ENCODE measurements at regions not wholly inside any gene's neighbourhood (a gene's known extent, or its start where the extent isn't known, plus 50 kb on each side); places are given as distances from the start of the nearest gene placed in this dataset.
"Not testable (repeated sequence)": the region's sequence is repeated elsewhere in the genome, so short reads cannot be mapped to it uniquely, and the experiment has no call there.

DNA sequence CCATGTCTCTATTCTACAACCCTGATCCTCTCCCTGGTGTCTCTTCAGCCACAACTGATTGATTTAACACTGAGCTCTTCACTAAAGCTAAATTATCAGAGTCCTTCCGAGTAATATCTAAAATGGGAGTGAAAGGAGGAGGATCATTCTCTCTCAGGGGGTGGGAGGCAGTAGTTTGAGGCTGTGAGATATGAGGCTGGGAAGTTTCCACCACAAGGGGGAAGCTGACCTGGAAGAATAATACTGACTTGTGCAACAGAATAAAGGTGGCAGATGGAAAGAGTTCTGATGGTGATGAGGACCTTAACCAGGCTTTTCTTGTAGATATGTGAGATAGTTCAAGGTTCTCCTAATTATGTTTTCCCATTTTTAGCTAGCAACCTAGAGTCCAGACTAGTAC lies 241.6 kb upstream of the VKORC1L1 start:
- DNase-seq, result not testable (repeated sequence)

DNA sequence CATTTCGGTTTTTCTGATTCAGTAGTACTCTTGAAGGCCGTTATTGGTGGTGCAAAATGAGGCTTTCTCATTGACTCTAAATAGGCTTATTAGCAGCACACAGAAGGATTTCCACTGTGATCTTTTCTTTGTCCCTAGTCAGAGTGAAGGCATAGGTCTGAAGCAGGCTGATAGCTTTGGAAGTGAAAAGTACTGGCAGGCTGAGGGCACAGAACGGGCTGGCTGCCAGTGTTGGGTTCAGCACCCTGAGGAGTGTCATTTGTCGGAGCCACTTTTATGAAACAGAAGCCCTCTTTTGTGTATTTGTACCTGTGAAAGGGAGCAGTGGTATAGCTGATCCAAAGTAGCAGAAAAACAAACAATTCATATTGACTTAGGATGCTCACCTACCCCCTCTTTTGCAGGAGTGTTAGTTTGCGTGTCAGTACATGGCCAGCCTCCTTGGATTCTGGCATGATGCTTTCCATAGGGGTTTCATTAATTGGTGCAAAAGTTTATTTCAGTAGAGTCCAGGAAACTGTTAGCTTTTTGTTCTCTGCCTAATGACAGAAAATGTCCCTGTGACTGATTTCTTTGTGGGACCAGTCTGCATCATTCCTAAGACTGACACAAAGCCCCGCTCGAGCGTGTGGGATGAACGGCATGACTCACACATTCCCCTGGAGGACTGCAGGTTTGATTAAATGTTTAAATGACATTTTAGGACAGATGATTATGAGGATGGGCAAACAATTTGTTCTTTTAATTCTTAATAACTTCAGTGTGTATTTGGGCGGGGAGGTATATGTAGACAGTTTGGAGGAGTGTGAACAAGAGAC lies 239.1 kb upstream of the VKORC1L1 start:
- DNase-seq, result not testable (repeated sequence)

DNA sequence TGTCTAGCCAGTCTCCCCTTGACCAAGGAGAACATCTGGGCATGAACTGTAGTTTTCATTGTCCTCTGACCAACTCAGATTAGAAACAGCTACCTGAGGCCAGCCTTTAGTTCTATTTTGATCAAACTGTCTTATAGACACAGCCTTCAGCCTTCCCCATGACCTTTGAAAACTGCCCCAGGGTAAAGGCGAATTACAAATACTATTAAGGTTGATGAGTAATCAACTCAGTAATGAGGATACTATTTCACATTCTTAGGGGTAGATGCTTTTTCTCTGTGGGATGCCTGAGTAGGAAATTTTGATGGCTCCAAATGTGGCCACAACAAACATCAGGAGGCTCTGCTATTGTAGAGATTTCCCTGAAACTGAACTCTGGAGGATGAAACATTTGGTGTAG lies 234.0 kb upstream of the VKORC1L1 start:
- not testable (repeated sequence) for DNase-seq

DNA sequence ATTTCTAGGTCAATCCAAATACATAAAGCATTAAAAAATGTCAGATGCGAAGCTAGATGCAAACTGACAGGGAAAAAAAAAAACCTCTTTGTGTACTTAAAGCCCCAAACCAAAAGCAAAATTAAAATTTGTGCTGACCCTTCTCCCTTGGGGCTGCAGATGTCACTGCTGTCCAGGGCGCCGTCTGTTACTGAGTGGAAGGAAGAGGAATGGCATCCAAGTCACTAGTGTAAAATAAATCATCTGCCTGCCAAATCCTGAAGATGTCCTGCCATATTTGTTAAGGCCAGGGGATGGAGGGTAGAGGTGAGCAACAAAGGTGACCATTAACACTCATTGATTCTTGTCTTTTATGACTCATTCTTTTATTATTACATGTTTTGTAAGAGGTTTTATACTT lies 233.2 kb upstream of the VKORC1L1 start:
- not testable (repeated sequence) for DNase-seq

DNA sequence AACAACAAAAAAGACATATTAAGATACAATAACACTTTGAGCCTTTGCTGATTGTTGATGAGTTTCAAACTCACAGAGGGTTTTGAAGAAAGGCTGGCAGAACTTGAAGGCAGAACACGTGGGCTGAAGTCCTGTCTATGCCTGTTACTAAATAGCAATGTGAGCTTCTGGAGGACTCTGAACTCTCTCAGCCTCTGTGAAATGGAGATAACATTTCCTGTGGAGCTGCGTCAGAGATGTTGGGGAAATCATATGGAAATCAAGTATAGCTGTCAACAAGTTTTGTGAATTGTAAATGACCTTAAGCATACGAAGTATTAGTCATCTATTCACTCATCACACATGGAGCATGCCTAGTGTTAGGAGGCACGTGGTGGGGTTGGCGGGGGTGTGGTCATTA lies 229.4 kb upstream of the VKORC1L1 start:
- DNase-seq, result not testable (repeated sequence)

DNA sequence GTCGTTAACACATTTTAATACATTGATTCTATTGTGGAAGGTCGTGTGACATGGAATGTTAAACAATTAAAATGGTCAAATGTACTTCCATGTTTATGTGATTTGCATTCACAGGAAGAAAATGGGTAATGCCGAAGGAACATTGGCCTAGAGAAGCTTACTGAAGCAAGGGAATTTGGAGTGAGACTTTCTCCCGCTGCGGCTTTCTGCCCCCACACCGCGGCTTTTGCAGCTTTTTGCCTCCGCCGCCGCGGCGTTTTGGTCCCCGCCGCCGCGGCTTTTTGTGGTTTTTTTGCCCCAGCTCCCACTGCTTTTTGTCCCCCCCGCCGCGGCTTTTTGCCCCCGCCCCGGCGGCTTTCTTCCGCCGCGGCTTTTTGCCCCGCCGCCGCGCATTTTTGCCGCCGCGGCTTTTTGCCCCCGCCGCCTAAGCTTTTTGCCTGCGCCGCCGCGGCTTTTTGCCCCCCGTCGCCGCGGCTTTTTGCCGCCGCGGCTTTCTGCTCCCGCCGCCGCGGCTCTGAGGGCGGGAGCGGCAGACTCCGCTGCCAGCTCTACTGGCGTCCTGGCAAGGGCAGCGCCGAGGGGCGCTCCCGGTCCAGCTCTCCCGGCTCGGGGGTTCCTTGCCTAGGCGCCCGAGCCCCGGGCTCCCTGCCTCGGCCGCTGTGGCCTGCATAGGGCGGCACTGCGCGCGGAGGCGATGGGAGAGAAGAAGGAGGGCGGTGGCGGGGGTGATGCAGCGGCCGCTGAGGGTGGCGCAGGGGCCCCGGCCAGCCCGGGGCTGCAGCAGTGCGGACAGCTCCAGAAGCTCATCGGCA lies 225.5 kb upstream of the VKORC1L1 start:
- DNase-seq, result not testable (repeated sequence)

DNA sequence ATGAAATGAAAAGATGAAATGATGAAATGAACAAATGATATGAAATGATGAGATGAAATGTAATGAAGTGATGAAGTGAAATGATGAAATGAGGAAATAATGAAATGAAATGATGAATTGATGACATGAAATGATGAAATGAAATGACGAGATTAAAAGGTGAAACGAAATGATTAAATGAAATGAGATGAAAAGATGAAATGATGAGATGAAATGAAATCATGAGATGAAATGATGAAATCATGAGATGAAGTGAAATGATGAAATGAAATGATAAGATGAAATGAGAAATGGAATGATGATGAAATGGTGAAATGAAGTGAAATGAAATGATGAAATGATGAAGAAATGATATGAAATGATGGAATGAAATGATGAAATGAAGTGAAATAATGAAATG lies 221.7 kb upstream of the VKORC1L1 start:
- DNase-seq, result not testable (repeated sequence)

DNA sequence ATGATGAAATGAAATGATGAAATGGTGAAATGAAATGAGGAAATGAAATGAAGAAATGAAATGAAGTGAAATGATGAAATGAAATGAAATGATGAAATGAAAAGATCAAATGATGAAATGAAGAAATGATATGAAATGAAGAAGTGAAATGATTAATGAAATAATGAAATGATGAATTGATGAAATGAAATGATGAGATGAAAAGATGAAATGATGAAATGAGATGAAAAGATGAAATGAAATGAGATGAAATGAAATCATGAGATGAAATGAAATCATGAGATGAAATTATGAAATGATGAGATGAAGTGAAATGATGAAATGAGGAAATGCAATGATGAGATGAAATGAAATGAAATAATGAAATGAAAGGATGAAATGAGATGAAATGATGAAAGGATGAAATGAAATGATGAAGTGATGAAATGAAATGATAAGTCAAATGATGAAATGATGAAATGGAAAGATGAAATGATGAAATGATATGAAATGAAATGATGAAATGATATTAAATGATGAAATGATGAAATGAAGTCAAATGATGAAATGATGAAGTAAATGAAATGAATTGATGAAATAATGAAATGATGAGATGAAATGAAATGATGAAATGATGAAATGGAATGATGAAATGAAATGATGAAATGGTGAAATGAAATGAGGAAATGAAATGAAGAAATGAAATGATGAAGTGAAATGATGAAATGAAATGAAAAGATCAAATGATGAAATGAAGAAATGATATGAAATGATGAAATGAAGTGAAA lies 220.9 kb upstream of the VKORC1L1 start:
- not testable (repeated sequence) for DNase-seq

DNA sequence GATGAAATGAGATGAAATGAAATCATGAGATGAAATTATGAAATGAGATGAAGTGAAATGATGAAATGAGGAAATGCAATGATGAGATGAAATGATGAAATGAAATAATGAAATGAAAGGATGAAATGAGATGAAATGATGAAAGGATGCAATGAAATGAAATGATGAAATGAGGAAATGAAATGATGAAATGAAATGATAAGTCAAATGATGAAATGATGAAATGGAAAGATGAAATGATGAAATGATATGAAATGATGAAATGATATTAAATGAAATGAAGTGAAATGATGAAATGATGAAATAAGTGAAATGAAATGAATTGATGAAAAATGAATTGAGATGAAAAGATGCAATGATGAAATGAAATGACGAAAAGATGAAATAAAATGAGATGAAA lies 220.2 kb upstream of the VKORC1L1 start:
- not testable (repeated sequence) for DNase-seq

DNA sequence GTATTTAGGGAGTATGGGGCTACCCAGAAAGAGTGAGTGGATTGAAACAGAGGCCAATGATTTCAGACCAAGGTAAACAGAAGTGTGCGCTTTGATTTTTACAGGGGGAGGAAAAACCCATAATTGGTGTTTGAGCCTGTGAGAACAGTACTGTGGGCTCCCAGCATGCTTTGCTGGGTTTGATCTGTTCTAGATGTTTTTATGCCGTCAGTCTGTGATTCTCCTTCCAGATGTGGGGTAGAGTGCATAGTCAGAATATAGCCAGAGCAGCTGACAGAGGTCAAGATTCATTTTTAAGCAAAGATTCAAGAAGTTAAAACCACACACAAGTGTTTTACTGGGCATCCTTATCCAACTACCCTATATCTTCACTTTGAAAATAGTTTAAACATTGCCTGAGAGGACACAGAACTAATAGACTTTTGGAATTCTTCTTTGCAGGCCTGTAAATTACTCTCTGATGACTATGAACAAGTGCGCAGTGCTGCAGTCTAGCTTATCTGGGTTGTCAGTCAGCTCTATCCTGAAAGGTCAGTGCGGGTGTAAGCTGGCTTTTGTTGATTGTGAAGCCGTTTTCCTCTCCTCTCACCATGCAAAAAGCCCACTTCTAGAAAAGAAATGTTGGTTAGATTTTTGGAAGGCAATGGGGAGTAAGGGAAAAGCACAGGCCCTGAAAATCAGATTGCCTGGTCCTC lies 216.2 kb upstream of the VKORC1L1 start:
- not testable (repeated sequence) for DNase-seq

DNA sequence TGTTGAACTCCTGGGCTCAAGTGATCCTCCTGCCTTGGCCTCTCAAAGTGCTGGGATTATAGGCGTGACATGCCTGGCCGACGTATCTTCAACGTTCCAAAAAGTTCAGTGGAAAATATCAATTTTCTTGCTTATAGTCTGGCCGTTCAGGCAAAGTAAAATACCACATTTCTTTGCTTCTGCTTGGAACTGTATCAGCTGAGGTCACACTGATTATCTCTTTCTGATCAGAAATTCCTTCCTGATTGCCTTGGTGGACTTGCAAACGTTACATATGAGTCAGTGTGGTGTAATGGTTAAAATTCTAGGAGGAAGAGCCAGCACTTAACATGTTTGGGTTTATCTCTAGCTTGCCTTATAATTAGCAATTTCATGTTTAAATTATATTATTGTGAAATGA lies 189.5 kb upstream of the VKORC1L1 start:
- DNase-seq, result not testable (repeated sequence)

DNA sequence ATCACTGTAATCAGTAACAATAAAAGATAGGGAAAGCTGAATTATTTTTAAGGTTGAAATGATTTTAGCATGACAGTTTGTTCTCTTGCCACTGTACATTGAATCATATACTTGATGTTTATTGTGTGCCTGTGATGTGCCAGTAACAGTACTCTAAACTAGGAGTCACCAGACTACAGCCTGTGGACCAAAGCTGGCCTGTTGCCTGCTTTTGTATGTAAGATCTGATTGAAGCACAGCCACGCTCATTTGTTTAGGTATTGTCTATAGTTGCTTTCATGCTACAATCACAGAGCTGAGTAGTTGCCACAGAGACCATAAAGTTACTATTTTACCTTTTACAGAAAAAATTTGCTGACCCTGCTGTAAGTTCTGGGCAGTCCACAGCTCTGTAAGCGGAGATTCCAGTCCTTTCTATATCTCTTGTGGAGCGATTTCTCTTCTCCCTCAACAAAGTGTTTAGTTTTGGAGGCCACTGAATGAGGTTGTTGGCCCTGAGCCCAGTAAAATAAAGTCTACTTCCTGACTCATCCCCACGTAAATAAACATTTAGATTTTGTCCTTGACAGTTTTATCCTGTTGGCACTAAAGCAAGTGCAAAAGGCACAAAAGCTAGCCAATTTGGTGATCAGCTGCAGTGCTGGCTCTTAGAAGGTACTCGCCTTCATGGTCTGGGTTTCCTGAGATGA lies 173.7 kb upstream of the VKORC1L1 start:
- DNase-seq, result not testable (repeated sequence)

DNA sequence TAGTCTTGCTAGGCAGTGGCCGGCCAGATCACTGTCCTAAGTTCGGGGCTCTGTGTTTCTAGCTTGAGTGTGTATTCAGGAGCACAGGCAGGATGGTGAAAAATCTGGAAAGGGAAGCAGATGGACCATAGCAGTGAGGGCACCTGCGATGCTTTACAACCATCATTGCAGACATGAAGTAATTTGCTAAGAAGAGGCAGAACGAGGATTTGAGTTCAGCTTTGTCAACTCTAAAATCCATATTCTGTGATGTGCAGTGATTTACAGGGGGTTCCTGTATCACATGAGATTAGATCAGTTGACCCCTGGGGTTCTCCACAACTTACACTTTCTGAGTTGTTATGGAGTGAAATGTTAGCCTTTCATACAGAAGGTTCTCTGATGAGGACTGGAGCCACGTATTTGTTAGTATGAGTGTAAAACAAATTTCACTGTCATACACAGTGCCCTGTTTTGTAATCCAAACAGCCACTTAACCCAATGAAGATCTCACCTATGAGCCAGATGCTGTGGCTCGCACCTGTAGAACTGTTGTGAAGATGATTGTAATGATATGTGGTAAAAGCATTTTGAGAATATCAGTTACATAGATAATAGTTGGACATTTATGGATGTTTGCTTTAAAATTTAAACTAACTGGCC lies 173.0 kb upstream of the VKORC1L1 start:
- DNase-seq, result not testable (repeated sequence)

DNA sequence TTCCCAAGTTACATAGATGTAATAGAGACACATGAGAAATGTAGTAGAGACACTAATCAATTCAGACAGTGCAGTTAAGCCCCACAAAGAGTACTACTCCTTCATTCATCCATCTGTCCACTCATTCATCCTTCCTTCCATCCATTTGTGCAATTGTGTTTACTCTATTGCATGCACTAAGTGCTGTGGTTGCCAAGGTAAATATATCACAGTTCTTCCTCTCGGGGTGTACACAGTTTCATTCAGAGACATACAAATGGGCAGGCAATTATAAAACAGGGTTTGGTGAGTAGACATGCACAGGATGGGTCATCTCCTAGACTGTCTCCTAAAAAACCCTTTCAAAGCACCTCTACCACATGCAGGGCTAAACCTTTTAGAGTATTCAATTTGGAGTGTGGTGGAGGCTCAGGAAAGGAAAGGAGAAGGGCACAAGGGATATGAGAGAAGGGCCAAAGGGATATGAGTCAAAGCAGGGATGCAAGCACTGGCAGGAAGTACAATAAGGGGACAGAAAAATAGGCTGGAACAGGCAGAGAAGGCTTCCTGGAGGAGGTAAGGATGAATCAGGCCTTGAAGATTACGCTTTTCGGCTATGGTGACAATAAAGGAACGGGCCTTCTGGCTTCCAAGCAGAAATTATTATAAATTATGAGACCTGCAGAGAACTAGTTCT lies 153.6 kb upstream of the VKORC1L1 start:
- DNase-seq, result not testable (repeated sequence)

DNA sequence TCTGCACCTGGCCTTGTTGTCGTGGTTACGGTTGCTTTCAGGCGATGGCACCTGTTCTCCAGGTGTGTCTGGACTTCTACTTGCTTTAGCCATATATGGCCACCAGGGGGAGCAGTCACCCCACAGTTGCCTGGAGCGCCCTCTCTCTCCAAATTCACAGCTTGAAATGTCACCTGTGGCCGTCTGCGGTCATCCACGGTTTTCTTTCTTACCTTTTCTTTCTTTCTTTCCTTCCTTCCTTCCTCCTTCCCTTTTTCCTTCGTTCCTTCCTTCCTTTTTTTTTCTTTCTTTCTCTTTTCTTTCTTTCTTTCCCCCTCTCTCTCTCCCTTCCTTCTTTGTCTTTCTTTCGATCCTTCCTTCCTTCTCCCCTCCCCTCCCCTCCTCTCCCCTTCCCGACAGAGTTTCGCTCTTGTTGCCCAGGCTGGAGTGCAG lies 150.5 kb upstream of the VKORC1L1 start:
- peak; percentile 32 to 65 (median 44) for DNase-seq

DNA sequence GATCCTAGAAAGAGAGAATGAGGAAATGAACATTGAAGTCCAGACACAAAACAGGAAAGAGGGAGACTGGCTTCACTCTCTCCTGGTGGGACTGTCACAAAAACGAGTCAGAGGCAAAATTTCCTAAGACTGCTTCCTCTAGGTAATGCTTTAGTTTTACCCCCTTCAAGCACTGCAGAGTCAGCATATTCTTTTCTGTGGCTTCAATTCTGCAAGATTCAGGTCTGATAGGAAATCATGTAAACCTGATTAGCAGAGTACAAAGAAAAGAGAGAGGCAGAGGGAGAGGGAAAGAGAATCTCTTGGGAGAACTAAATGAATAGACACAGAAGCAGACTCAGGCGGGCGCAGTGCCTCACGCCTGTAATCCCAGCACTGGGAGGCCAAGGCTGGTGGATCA lies 145.7 kb upstream of the VKORC1L1 start:
- not testable (repeated sequence) for DNase-seq

DNA sequence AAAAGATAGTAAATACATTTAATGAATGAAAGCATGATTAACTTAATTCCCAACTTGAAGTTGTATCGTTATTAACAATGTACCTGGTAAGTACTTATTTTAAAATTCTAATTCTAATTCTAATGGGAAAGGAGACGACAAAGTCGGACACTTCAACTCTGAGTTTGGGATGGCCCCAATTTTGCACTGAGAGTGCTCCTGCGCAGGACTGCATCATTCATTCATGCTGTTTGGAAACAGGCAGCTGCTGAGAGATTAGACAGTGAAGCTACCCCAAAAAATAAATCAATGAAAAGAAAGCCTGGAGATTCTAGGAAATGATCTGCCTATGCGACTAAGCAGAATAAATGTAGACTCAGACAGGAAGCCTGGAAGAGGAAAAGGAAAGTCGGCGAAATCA lies 141.7 kb upstream of the VKORC1L1 start:
- no peak for DNase-seq

DNA sequence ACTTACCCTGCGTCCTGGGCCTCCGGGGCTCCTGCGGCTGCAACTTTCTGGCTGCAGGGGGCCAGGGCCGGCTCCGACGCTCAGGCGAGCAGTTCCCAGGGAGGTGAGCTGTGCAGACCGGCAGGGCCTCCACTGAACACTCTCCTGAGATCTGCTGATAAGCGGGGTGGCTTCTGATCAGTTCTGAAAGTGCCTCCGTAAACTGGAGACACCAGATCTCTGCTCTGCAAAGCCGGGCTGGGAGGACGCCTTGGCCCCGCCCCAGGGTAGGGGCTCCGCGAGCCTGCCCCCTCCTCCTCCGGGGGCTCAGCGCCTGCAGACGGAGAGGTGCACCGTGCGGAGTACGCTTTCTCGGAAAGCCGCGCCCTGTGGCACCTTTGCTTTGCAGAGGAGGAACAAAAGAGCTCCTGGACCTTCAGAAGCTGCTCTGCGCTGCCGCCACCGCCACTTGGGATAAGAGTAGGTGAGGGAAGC lies 141.3 kb upstream of the VKORC1L1 start:
- DNase-seq, result peak in 1 of 4 experiments; percentile 7

DNA sequence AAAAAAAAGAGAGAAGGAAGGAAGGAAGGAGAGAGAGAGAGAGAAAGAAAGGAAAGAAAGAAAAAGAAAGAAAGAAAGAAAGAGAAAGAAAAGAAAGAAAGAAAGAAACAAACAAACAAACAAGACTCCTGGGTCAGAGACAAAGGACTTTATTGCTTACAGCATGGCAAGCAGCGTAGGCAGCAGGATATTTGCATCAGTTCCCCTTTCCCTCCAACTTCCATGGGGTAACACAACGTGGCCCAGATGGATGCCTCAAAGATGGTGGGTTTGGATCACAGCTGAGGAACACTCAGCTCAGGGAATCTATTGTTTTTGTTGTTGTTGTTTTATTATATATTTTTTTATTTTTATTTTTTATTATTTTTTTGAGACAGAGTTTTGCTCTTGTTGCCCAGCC lies 128.5 kb upstream of the VKORC1L1 start:
- peak; percentile 12 to 60 (median 52) for DNase-seq

DNA sequence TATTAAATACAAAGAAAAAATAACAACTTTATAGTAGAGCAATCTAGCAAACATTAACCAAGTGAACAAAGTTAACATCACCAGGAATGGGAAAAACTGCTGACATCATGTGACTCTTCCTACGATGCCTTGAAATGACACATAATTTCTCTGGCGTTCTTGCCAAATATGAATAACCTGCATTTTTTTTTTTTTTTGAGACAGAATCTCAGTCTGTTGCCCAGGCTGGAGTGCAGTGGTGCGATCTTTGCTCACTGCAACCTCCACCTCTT lies 126.5 kb upstream of the VKORC1L1 start:
- DNase-seq, result peak in 1 of 4 experiments; percentile 6

DNA sequence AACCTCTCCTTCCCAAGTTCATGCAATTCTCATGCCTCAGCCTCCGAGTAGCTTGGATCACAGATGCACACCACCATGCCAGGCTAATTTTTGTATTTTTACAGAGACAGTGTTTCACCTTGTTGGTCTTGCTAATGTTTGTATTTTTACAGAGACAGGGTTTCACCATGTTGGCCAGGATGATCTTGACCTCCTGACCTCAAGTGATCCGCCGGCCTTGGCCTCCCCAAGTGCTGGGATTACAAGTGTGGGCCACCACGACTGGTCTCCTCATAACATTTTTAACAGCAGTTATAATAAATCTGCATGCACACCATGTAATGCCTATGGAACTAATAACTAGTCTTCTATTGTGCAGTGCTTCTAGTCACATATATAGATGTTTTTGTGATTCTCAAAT lies 123.8 kb upstream of the VKORC1L1 start:
- no peak for DNase-seq

Data from suppressor macrophage (primary cell).